SK-N-DZ (cell line): ENCODE measurements at regions not wholly inside any gene's neighbourhood (a gene's known extent, or its start where the extent isn't known, plus 50 kb on each side); places are given as distances from the start of the nearest gene placed in this dataset.

ENCODE experiments used
- DNase-seq: peaks from one replicate; pipeline ENCODE4 v3.0.0-alpha.2; 2015; ENCODE audit warnings: low spot score

DNA sequence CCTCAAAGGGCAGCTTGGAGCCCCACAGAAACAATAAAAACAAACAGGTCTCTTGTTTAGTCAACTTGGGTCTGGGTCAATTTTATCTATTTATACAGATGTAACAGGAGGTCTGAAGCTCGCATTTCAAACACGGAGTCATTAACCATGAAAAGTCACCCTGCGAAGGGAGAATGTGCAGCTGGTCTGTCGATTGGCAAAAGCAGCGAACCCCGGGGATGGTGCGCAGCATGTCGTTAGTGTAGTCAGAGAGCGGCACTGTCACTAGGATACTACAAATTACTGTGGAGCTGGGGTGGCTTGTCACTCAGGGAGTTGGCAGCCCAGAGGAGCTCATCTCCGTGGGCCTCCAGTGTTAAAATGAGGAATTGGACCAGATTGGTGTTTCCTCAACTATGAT lies 190.4 kb upstream of the ARG1 start:
- no peak for DNase-seq

- no peak for DNase-seq
Observed at GRCh38 chr6:131383421-131384411, 189.3 kb upstream of the ARG1 start.

- no peak for DNase-seq
Observed at GRCh38 chr6:131387562-131388447, 185.2 kb upstream of the ARG1 start.

GRCh38 chr6:131390322-131390721 lies 182.7 kb upstream of the ARG1 start:
- no peak for DNase-seq

GRCh38 chr6:131391116-131391515 lies 181.9 kb upstream of the ARG1 start:
- DNase-seq: no peak

- DNase-seq: no peak
Observed at GRCh38 chr6:131393433-131393832, 179.6 kb upstream of the ARG1 start.

GRCh38 chr6:131394768-131395432 lies 178.1 kb upstream of the ARG1 start:
- DNase-seq: no peak

- no peak for DNase-seq
Observed at GRCh38 chr6:131398176-131398575, 174.8 kb upstream of the ARG1 start.

- no peak for DNase-seq
Observed at GRCh38 chr6:131399433-131399832, 173.6 kb upstream of the ARG1 start.

GRCh38 chr6:131400054-131400778 lies 172.8 kb upstream of the ARG1 start:
- DNase-seq: no peak

- DNase-seq: no peak
Observed at GRCh38 chr6:131400779-131401496, 172.1 kb upstream of the ARG1 start.

- DNase-seq: no peak
Observed at GRCh38 chr6:131408811-131409210, 164.2 kb upstream of the ARG1 start.

- no peak for DNase-seq
Observed at GRCh38 chr6:131410785-131411184, 162.2 kb upstream of the ARG1 start.

GRCh38 chr6:131412960-131413830 lies 159.8 kb upstream of the ARG1 start:
- no peak for DNase-seq

DNA sequence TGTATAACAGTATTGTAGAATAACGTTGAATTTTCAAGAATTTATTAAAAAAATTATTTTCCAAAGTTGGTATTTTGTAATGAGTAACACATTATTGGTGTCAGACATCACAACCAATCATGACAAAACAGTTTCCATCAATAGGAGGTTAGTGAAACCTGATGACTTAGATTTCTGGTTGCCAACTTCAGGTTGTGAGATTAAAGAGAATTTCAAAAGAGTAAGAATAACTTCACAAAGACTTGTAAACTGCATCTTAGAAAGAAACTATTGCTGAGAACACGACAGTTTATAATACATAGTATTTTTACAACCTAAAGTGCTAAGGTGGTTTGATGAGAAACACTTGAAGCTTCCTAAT lies 159.2 kb upstream of the ARG1 start:
- no peak for DNase-seq

GRCh38 chr6:131414956-131415355 lies 158.1 kb upstream of the ARG1 start:
- DNase-seq: no peak

DNA sequence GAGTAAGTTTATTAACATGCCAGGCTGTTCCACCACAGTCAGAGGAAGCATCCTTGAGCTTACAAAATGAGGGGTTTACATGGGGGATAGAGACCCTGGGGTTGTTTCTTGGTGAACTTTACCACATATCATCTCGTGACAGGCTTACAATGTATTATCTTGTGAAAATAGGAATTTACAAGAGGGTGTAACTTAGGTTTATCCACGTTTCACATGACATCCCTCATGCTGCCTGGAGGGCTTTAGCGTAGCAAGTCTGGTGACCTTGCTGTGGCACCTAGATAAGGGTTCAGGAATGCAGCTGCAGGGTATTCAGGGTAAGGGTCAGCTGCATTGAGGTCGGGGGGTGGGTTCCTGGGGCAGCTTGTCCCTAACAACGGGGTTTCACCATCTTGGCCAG lies 154.6 kb upstream of the ARG1 start:
- DNase-seq: no peak

GRCh38 chr6:131419702-131420101 lies 153.3 kb upstream of the ARG1 start:
- no peak for DNase-seq

GRCh38 chr6:131424016-131424415 lies 149.0 kb upstream of the ARG1 start:
- no peak for DNase-seq

DNA sequence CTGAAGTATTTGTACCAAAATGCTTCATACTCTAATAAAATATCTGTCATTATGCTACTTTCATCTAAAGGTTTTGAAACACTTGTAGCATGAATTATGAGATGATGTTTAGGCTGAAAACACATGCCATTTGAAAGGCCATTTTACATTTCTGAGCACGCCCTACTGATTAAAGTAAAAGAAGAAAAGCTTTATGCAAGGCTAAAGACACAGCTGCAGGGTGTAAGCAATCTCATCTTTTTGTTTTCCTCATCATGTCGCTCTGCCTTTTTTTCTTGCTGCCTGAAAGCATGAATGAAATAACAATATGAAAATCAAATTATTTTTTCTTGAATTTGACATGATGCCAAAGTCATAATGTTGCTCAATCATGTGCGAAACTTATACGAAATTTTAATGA lies 148.6 kb upstream of the ARG1 start:
- no peak for DNase-seq
